GM23338 (cell line): ENCODE measurements at regions not wholly inside any gene's neighbourhood (a gene's known extent, or its start where the extent isn't known, plus 50 kb on each side); places are given as distances from the start of the nearest gene placed in this dataset.

Source experiments
- CREB1 ChIP-seq: fragments of 250-450 bp; sonication (Bioruptor Pico); IDR thresholded peaks from 2 replicates; pipeline ENCODE4 v1.5.0; 2020; ENCODE audit warnings: low read depth, mild to moderate bottlenecking, moderate library complexity
- EZH2 ChIP-seq: fragments of 200-600 bp; sonication (generic); IDR thresholded peaks from one replicate; pipeline ENCODE4 v1.8.0; 2017; ENCODE audit warnings: antibody characterized with exemption, mild to moderate bottlenecking, low read depth; ENCODE audit not compliant: unreplicated experiment
- EZH2phosphoT487 ChIP-seq: fragments of 200-600 bp; sonication (generic); IDR thresholded peaks from one replicate; pipeline ENCODE4 v1.8.1; 2018; ENCODE audit warnings: antibody characterized with exemption; ENCODE audit not compliant: unreplicated experiment
- NANOG ChIP-seq: IDR thresholded peaks from 2 replicates; pipeline ENCODE4 v1.6.1; 2016; ENCODE audit warnings: antibody characterized with exemption, borderline replicate concordance
- POLR2AphosphoS5 ChIP-seq: IDR thresholded peaks from 2 replicates; pipeline ENCODE4 v1.6.1; 2016; ENCODE audit warnings: antibody characterized with exemption, low read depth
- ZNF114 ChIP-seq: fragments of 250-450 bp; sonication (Bioruptor Pico); IDR thresholded peaks from 2 replicates; pipeline ENCODE4 v1.5.0; 2020; ENCODE audit warnings: mild to moderate bottlenecking, moderate library complexity
- TF ChIP-seq, protein P1 (sequence below), 2 experiments: fragments of 200-600 bp in 1 of 2; sonication (generic) in 1 of 2; conservative IDR thresholded peaks; 2 replicates each; pipeline versions ENCODE4 v1.5.1 to v1.6.1; 2016 to 2017; ENCODE audit warnings: antibody characterized with exemption in 2 of 2, low read depth in 2 of 2, mild to moderate bottlenecking in 2 of 2, moderate library complexity in 1 of 2
- TF ChIP-seq, protein P2 (sequence below): IDR thresholded peaks from one replicate; pipeline ENCODE4 v1.6.1; 2018; ENCODE audit warnings: antibody characterized with exemption; ENCODE audit not compliant: unreplicated experiment

DNA sequence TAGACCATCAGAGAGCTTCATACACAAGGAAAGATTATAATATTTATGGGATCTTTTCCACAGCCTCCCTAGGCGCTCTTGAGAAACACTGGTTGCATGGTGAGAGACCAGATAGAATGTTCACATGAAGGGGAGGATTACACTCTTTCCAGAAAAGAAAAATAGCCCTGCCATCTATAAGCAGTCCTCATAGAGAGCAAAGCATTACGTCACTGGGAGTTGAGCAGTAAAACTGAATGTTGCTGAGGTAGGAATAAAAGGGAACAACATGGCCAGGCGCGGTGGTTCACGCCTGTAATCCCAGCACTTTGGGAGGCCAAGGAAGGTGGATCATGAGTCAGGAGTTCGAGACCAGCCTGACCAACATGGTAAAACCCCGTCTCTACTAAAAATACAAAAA is 1934.3 kb downstream of the SUCLG1 start:
- TF ChIP-seq, protein P1, sequence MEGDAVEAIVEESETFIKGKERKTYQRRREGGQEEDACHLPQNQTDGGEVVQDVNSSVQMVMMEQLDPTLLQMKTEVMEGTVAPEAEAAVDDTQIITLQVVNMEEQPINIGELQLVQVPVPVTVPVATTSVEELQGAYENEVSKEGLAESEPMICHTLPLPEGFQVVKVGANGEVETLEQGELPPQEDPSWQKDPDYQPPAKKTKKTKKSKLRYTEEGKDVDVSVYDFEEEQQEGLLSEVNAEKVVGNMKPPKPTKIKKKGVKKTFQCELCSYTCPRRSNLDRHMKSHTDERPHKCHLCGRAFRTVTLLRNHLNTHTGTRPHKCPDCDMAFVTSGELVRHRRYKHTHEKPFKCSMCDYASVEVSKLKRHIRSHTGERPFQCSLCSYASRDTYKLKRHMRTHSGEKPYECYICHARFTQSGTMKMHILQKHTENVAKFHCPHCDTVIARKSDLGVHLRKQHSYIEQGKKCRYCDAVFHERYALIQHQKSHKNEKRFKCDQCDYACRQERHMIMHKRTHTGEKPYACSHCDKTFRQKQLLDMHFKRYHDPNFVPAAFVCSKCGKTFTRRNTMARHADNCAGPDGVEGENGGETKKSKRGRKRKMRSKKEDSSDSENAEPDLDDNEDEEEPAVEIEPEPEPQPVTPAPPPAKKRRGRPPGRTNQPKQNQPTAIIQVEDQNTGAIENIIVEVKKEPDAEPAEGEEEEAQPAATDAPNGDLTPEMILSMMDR (conservative IDR thresholded peaks at IDR 0.05; ENCODE audit: low read depth in 2 of 2): no peak
- TF ChIP-seq CREB1: no peak
- TF ChIP-seq EZH2: no peak
- no peak for TF ChIP-seq POLR2AphosphoS5
- no peak for TF ChIP-seq EZH2phosphoT487
- TF ChIP-seq, protein P2, sequence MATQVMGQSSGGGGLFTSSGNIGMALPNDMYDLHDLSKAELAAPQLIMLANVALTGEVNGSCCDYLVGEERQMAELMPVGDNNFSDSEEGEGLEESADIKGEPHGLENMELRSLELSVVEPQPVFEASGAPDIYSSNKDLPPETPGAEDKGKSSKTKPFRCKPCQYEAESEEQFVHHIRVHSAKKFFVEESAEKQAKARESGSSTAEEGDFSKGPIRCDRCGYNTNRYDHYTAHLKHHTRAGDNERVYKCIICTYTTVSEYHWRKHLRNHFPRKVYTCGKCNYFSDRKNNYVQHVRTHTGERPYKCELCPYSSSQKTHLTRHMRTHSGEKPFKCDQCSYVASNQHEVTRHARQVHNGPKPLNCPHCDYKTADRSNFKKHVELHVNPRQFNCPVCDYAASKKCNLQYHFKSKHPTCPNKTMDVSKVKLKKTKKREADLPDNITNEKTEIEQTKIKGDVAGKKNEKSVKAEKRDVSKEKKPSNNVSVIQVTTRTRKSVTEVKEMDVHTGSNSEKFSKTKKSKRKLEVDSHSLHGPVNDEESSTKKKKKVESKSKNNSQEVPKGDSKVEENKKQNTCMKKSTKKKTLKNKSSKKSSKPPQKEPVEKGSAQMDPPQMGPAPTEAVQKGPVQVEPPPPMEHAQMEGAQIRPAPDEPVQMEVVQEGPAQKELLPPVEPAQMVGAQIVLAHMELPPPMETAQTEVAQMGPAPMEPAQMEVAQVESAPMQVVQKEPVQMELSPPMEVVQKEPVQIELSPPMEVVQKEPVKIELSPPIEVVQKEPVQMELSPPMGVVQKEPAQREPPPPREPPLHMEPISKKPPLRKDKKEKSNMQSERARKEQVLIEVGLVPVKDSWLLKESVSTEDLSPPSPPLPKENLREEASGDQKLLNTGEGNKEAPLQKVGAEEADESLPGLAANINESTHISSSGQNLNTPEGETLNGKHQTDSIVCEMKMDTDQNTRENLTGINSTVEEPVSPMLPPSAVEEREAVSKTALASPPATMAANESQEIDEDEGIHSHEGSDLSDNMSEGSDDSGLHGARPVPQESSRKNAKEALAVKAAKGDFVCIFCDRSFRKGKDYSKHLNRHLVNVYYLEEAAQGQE: no peak
- no peak for TF ChIP-seq ZNF114
- no peak for TF ChIP-seq NANOG
